ENCODE measurements at regions not wholly inside any gene's neighbourhood (a gene's known extent, or its start where the extent isn't known, plus 50 kb on each side); places are given as distances from the start of the nearest gene placed in this dataset.
"Not testable (repeated sequence)": the region's sequence is repeated elsewhere in the genome, so short reads cannot be mapped to it uniquely, and the experiment has no call there.

DNA sequence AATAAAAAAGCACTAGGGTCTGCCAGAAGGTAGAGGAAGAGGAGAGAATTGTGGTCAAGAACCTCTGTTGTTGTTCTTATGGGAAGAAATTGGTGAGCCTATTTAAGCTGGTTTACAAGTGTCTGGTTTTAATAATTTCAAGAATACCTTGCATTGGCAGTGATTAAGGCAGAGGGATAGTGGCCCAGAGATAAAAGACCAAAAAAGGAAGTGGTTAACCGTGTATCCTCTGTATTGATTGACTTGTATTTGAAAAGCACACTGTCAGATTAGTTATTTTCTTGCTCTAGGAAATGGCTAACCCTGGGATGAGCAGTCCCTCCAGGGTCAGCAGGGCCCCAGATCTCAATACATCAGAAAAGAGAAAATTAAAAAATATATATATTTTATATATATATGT is 190.1 kb downstream of the SPIN4 start:
- H3K27me3 ChIP-seq (replicated peaks); H3K4me3 ChIP-seq; H3K27ac ChIP-seq; H3K36me3 ChIP-seq; H3K4me1 ChIP-seq (replicated peaks); DNase-seq (ENCODE audit: low read depth in 1 of 2, low spot score in 2 of 2); H3K9me3 ChIP-seq (replicated peaks): not testable (repeated sequence)

- not testable (repeated sequence) for H3K4me3 ChIP-seq; H3K9me3 ChIP-seq (replicated peaks); DNase-seq (ENCODE audit: low read depth in 1 of 2, low spot score in 2 of 2); H3K27ac ChIP-seq; H3K27me3 ChIP-seq (replicated peaks); H3K36me3 ChIP-seq; H3K4me1 ChIP-seq (replicated peaks)
Observed at GRCh38 chrX:63160340-63160739, 190.8 kb downstream of the SPIN4 start.

GRCh38 chrX:63145526-63145925 is 205.6 kb downstream of the SPIN4 start:
- not testable (repeated sequence) for H3K27me3 ChIP-seq (replicated peaks); H3K36me3 ChIP-seq; DNase-seq (ENCODE audit: low read depth in 1 of 2, low spot score in 2 of 2); H3K4me3 ChIP-seq; H3K9me3 ChIP-seq (replicated peaks); H3K27ac ChIP-seq; H3K4me1 ChIP-seq (replicated peaks)

DNA sequence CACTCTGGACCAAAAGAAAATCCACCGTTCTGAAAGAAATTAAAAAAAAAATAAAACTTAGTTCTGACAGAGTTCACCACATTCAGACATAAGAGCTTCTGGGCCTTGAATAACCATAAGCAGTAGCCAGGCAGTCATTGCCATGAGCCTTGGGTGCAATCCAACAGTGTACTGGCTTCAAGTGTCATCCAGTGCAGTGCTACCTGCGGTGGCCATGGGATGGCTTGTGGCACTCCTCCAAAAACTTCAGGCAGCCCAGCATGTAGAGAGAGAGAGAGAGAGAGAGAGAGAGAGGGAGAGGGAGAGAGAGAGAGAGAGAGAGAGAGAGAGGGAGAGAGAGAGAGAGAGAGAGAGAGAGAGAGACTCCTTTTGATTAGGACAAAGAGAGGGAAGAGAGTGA is 208.5 kb downstream of the SPIN4 start:
- not testable (repeated sequence) for H3K36me3 ChIP-seq; H3K9me3 ChIP-seq (replicated peaks); H3K4me1 ChIP-seq (replicated peaks); H3K27ac ChIP-seq; DNase-seq (ENCODE audit: low read depth in 1 of 2, low spot score in 2 of 2); H3K27me3 ChIP-seq (replicated peaks); H3K4me3 ChIP-seq

DNA sequence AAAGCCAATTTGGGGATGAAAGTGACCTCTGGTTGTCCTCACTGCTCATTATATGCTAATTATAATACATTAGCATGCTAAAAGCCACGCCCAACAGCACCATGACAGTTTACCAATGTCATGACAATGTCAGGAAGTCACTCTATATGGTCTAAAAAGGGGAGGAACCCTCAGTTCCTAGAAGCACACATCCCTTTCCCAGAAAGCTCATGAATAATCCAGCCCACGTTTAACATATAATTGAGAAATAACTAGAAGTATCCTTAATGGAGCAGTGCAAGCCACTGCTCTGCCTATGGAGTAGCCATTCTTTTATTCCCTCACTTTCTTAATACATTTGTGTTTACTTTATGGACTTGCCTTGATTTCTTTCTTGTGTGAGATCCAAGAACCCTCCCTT is 215.3 kb downstream of the SPIN4 start:
- not testable (repeated sequence) for DNase-seq (ENCODE audit: low read depth in 1 of 2, low spot score in 2 of 2); H3K4me3 ChIP-seq; H3K4me1 ChIP-seq (replicated peaks); H3K27me3 ChIP-seq (replicated peaks); H3K36me3 ChIP-seq; H3K9me3 ChIP-seq (replicated peaks); H3K27ac ChIP-seq

DNA sequence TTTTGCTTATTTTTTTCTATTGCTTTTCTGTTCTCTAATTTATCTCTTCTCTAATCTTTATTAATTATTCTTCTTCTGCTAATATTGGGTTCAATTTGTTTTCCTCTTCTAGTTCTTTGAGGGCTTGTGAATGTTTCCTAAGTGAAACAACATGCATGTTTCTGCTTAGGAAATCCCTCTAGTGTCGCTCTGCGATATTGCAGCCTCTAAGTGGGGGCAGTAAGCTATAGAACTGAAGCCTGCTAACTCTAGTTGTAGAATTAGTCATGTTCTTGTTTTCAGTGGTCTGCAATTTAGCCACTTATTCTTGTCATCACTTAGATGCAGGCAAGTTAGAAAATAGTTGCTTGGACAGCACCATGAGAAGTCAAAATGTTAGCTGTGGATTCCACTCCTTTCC is 222.6 kb downstream of the SPIN4 start:
- DNase-seq (ENCODE audit: low read depth in 1 of 2, low spot score in 2 of 2), result no peak
- Histone ChIP-seq H3K9me3 (replicated peaks) (no peaks in the 10 kb centered on the region), H3K4me1 (replicated peaks) (no peaks in the 10 kb centered on the region), H3K27me3 (replicated peaks) (no peaks in the 10 kb centered on the region), H3K27ac (no peak overlapping the region), H3K4me3 (no peak overlapping the region), H3K36me3 (no peaks in the 10 kb centered on the region)

- Histone ChIP-seq H3K36me3 (no peaks in the 10 kb centered on the region), H3K9me3 (replicated peaks) (no peaks in the 10 kb centered on the region), H3K4me3 (no peak overlapping the region), H3K27ac (no peak overlapping the region), H3K27me3 (replicated peaks) (no peaks in the 10 kb centered on the region), H3K4me1 (replicated peaks) (no peaks in the 10 kb centered on the region)
- no peak for DNase-seq (ENCODE audit: low read depth in 1 of 2, low spot score in 2 of 2)
Observed at GRCh38 chrX:63115196-63115595, 235.9 kb downstream of the SPIN4 start.

DNA sequence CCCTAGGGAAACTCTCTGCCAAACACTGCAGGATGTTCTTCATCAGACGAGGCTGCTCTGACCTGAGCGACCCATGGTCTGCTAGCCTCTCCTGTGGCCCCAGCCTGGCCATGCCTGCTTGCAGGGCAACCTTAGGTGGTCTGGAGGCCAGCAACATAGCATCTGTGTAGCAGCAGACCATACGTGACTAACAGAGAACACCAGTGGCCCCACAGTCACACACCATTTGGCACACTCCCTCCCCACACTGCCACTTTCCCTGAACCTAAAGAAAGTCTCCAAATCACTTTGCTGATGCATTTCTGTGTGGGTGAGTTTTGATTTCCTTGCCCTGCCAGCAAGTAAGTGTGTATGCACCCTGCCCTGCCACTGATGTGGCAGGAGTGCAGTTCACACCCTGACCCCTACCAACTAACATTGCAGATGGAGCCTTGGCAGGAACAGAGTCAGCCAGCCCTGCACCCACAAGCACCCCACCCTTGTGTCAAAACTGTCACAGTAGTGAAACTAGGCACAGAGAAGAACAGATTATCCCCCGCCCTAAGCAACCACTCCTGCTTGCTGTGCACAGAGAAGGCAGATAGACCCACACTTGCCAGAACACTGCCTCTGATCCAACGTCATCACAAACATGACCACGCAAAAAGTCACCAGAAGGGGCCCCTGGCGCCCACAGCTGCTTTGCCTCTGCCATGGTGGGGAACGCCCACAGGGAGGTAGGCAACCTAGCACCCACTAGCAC is 249.1 kb downstream of the SPIN4 start:
- Histone ChIP-seq H3K36me3 (no peaks in the 10 kb centered on the region), H3K4me3 (no peak overlapping the region), H3K9me3 (replicated peaks) (no peaks in the 10 kb centered on the region), H3K4me1 (replicated peaks) (no peaks in the 10 kb centered on the region), H3K27ac (no peak overlapping the region), H3K27me3 (replicated peaks) (no peaks in the 10 kb centered on the region)
- DNase-seq (ENCODE audit: low read depth in 1 of 2, low spot score in 2 of 2), result no peak

DNA sequence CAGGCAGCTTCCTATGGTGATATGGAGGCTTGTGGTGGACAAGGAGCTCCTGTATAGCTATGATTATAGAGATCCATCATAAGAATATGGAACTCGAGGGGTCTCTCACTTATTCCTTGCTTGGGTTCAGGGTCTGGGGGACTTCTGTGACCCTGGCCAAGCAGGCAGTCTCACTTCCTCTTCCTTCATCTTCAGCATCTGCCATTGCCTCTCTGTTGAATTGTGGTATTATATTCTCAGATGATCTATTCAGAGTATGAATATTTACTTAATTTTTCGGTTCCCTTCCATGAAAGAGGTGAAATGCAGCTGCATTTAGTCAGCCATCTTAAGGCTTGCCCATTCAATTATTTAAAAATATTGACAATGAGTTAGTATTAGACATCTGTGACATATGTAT is 292.9 kb downstream of the SPIN4 start:
- Histone ChIP-seq H3K27ac (no peak overlapping the region), H3K36me3 (no peaks in the 10 kb centered on the region), H3K4me3 (no peak overlapping the region), H3K27me3 (replicated peaks) (no peaks in the 10 kb centered on the region), H3K4me1 (replicated peaks) (no peaks in the 10 kb centered on the region), H3K9me3 (replicated peaks) (no peaks in the 10 kb centered on the region)
- no peak for DNase-seq (ENCODE audit: low read depth in 1 of 2, low spot score in 2 of 2)

GRCh38 chrX:63050225-63050624 is 300.9 kb downstream of the SPIN4 start:
- Histone ChIP-seq H3K4me1 (replicated peaks) (no peaks in the 10 kb centered on the region), H3K9me3 (replicated peaks) (no peaks in the 10 kb centered on the region), H3K27ac (no peak overlapping the region), H3K27me3 (replicated peaks) (no peaks in the 10 kb centered on the region), H3K4me3 (no peak overlapping the region), H3K36me3 (no peaks in the 10 kb centered on the region)
- DNase-seq (ENCODE audit: low read depth in 1 of 2, low spot score in 2 of 2), result no peak

DNA sequence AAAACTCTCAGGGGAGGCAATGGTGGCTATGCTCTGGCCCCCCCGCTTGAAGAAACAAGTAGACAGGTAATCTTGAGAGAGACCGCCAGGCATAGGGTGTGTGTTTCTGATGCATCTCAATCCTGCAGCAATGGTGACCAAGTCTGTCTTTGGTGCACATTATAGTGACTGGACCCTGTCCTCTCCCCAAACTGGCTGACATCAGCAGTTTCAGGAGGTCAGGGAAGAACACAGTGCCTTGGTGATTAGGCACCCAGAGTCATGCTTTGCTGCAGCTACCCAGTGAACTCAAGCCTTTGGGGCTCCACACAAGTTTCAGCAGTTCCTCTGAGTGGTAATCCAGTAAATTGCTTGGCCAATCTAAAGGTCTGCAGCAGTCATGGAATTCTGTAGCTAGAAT is 318.3 kb downstream of the SPIN4 start:
- Histone ChIP-seq H3K27ac (no peak overlapping the region), H3K4me1 (replicated peaks) (no peaks in the 10 kb centered on the region), H3K36me3 (no peaks in the 10 kb centered on the region), H3K27me3 (replicated peaks) (no peaks in the 10 kb centered on the region), H3K9me3 (replicated peaks) (no peaks in the 10 kb centered on the region), H3K4me3 (no peak overlapping the region)
- DNase-seq (ENCODE audit: low read depth in 1 of 2, low spot score in 2 of 2), result no peak

DNA sequence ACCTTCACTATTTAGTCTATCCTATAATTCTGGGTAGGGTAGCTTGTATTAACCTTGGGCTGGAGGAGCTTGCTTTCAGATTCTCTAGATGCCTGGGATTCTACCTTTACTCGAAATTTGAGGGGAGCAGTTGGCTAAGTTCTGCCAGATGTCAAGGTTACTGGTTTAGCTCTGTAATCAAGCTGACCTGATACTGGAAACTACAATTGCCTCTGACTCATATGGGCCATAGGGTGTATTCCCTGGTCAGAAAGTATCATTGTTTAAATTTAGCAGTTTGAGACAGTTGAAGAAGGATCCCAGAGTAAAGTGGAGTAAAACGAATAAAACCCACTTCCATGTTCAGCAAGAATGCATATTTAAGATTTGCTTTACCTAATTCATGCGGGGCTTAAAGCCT is 337.6 kb downstream of the SPIN4 start:
- no peaks in the 10 kb centered on the region for H3K36me3 ChIP-seq
- no peaks in the 10 kb centered on the region for H3K4me1 ChIP-seq (replicated peaks)
- no peaks in the 10 kb centered on the region for H3K27me3 ChIP-seq (replicated peaks)
- H3K4me3 ChIP-seq, result no peak overlapping the region
- no peak overlapping the region for H3K27ac ChIP-seq
- no peak for DNase-seq (ENCODE audit: low read depth in 1 of 2, low spot score in 2 of 2)
- no peaks in the 10 kb centered on the region for H3K9me3 ChIP-seq (replicated peaks)

DNA sequence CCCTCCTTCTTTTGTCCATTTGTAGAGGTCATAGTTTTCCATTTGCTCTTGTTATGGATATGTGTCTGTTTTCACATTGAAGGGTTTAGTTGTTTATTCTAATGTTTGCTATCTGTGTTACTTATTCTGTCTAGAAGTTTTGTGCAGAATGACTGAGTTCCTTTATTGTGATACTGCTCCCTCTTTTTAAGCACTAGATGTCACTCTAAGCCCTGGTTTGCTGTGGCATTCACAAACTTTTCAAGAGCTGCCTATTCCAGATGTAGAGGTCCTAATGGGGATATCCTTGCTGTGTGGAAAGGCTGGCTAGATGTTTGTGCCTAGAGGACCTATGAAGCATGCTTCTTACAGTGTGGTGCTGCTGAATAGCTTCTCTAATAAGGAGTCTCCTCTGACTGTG is 338.6 kb downstream of the SPIN4 start:
- Histone ChIP-seq H3K27me3 (replicated peaks) (no peaks in the 10 kb centered on the region), H3K27ac (no peak overlapping the region), H3K4me1 (replicated peaks) (no peaks in the 10 kb centered on the region), H3K36me3 (no peaks in the 10 kb centered on the region), H3K9me3 (replicated peaks) (no peaks in the 10 kb centered on the region), H3K4me3 (no peak overlapping the region)
- no peak for DNase-seq (ENCODE audit: low read depth in 1 of 2, low spot score in 2 of 2)

DNA sequence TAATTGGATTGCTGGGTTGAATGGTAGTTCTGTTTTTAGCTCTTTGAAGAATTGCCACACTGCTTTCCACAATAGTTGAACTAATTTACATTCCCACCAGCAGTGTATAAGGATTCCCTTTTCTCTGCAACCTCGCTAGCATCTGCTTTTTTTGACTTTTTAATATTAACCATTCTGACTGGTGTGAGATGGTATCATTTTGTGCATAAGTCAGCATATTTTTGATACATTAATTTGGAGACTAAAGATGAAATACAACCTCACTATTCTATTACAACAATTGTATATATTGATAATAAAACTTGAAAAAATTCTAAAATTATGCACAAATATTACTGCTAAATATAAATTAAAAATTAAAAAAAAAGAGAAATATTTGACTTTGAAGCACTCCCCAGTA is 350.9 kb downstream of the SPIN4 start:
- DNase-seq (ENCODE audit: low read depth in 1 of 2, low spot score in 2 of 2); H3K4me3 ChIP-seq; H3K9me3 ChIP-seq (replicated peaks); H3K4me1 ChIP-seq (replicated peaks); H3K27me3 ChIP-seq (replicated peaks); H3K36me3 ChIP-seq; H3K27ac ChIP-seq: not testable (repeated sequence)

Data from SJSA1 (cell line).